ENCODE measurements at regions not wholly inside any gene's neighbourhood (a gene's known extent, or its start where the extent isn't known, plus 50 kb on each side); places are given as distances from the start of the nearest gene placed in this dataset.

- H3F3A ChIP-seq (replicated peaks; ENCODE audit: insufficient read depth): no peaks in the 10 kb centered on the region
- CTCF ChIA-PET: interaction anchor here (2.7 kb wide), 1 partner anchor 43 kb away, joined by 12 read pairs; no protein-coding TSS in a partner anchor
- no peaks in the 10 kb centered on the region for H3K36me3 ChIP-seq (replicated peaks in 1 of 2; ENCODE audit: control insufficient read depth in 1 of 2, insufficient read depth in 2 of 2, low read length in 1 of 2)
- H3K9me2 ChIP-seq: no peaks in the 10 kb centered on the region
- no peak overlapping the region for H2AFZ ChIP-seq (ENCODE audit: low read depth)
- TF ChIP-seq RAD21 (IDR thresholded peaks at IDR 0.05; ENCODE audit: low read length): no peak
- POLR2A ChIA-PET: no interaction called here
- H3K4me1 ChIP-seq (ENCODE audit: control insufficient read depth in 1 of 2, insufficient read depth in 2 of 2, low read depth in 1 of 2, low read length in 1 of 2): no peaks in the 10 kb centered on the region
- H4K20me1 ChIP-seq (ENCODE audit: insufficient read depth): no peaks in the 10 kb centered on the region
- WGBS (ENCODE audit: low lambda C conversion rate): 60% methylated on average over 3 of the region's 3 CpGs
- no peak overlapping the region for H3K27ac ChIP-seq (ENCODE audit: low read depth in 2 of 2, low read length in 1 of 2)
- H3K4me2 ChIP-seq: no peak overlapping the region
- H3K79me2 ChIP-seq (ENCODE audit: insufficient read depth): no peaks in the 10 kb centered on the region
- H3K9ac ChIP-seq: no peak overlapping the region
- no peaks in the 10 kb centered on the region for H3K27me3 ChIP-seq (ENCODE audit: insufficient read depth)
- H3K9me3 ChIP-seq: no peaks in the 10 kb centered on the region
- no peak overlapping the region for H3K4me3 ChIP-seq (ENCODE audit: low read depth in 2 of 2, low read length in 1 of 2)
- no peak for DNase-seq
Observed at GRCh38 chr14:54132496-54132895, 175.9 kb upstream of the BMP4 start.

GRCh38 chr14:54133896-54134295 lies 177.3 kb upstream of the BMP4 start:
- H3F3A ChIP-seq (replicated peaks; ENCODE audit: insufficient read depth): no peaks in the 10 kb centered on the region
- POLR2A ChIA-PET: no interaction called here
- no peak for DNase-seq
- no peaks in the 10 kb centered on the region for H3K9me2 ChIP-seq
- H3K27me3 ChIP-seq (ENCODE audit: insufficient read depth): no peaks in the 10 kb centered on the region
- no peak overlapping the region for H2AFZ ChIP-seq (ENCODE audit: low read depth)
- TF ChIP-seq FOSL2 (IDR thresholded peaks at IDR 0.05; ENCODE audit: borderline replicate concordance, low read depth) (no peak), USF2 (IDR thresholded peaks at IDR 0.05; ENCODE audit: borderline replicate concordance, low read depth, low read length) (no peak), NFIC (IDR thresholded peaks at IDR 0.05; ENCODE audit: borderline replicate concordance) (no peak), ZBTB33 (IDR thresholded peaks at IDR 0.05; ENCODE audit: borderline replicate concordance, low read depth) (no peak), RAD21 (IDR thresholded peaks at IDR 0.05; ENCODE audit: low read length) (no peak), SMC3 (IDR thresholded peaks at IDR 0.05; ENCODE audit: low read depth, low read length) (no peak), NRF1 (IDR thresholded peaks at IDR 0.05; ENCODE audit: low read depth, low read length) (no peak), MAX (IDR thresholded peaks at IDR 0.05; ENCODE audit: low read depth) (no peak), CHD2 (IDR thresholded peaks at IDR 0.05; ENCODE audit: low read length, partially characterized antibody) (no peak), POLR2AphosphoS5 (IDR thresholded peaks at IDR 0.05; ENCODE audit: low read depth, low read length) (no peak), IRF3 (IDR thresholded peaks at IDR 0.05; ENCODE audit: low read depth, low read length) (no peak), FOXM1 (IDR thresholded peaks at IDR 0.05; ENCODE audit: low read depth) (no peak)
- no peaks in the 10 kb centered on the region for H3K4me1 ChIP-seq (ENCODE audit: control insufficient read depth in 1 of 2, insufficient read depth in 2 of 2, low read depth in 1 of 2, low read length in 1 of 2)
- no peaks in the 10 kb centered on the region for H3K36me3 ChIP-seq (replicated peaks in 1 of 2; ENCODE audit: control insufficient read depth in 1 of 2, insufficient read depth in 2 of 2, low read length in 1 of 2)
- no peak overlapping the region for H3K4me3 ChIP-seq (ENCODE audit: low read depth in 2 of 2, low read length in 1 of 2)
- H3K27ac ChIP-seq (ENCODE audit: low read depth in 2 of 2, low read length in 1 of 2): no peak overlapping the region
- no peaks in the 10 kb centered on the region for H3K9me3 ChIP-seq
- CTCF ChIA-PET: interaction anchor here (2.7 kb wide), 1 partner anchor 41 kb away, joined by 12 read pairs; no protein-coding TSS in a partner anchor
- WGBS (ENCODE audit: low lambda C conversion rate): 7% methylated on average over 3 of the region's 3 CpGs
- H3K9ac ChIP-seq: no peak overlapping the region
- no peaks in the 10 kb centered on the region for H4K20me1 ChIP-seq (ENCODE audit: insufficient read depth)
- no peaks in the 10 kb centered on the region for H3K79me2 ChIP-seq (ENCODE audit: insufficient read depth)
- no peak overlapping the region for H3K4me2 ChIP-seq

Data from SK-N-SH (cell line).